Erythroblast (primary cell): ENCODE measurements at regions not wholly inside any gene's neighbourhood (a gene's known extent, or its start where the extent isn't known, plus 50 kb on each side); places are given as distances from the start of the nearest gene placed in this dataset.
"Not testable (repeated sequence)": the region's sequence is repeated elsewhere in the genome, so short reads cannot be mapped to it uniquely, and the experiment has no call there.

Experiments used
- GATA1 ChIP-seq: IDR thresholded peaks from 2 replicates; pipeline ENCODE4 v1.6.1; 2011; ENCODE audit warnings: low read depth, mild to moderate bottlenecking, control low read depth, low read length, moderate library complexity
- POLR2A ChIP-seq: IDR thresholded peaks from 2 replicates; pipeline ENCODE4 v1.6.1; 2011; ENCODE audit warnings: mild to moderate bottlenecking, low read length

- TF ChIP-seq POLR2A, GATA1: not testable (repeated sequence)
These were observed 75.2 kb upstream of the ZNF337 start for GRCh38 chr20:25771818-25772217.
